ENCODE measurements at regions not wholly inside any gene's neighbourhood (a gene's known extent, or its start where the extent isn't known, plus 50 kb on each side); places are given as distances from the start of the nearest gene placed in this dataset.

DNA sequence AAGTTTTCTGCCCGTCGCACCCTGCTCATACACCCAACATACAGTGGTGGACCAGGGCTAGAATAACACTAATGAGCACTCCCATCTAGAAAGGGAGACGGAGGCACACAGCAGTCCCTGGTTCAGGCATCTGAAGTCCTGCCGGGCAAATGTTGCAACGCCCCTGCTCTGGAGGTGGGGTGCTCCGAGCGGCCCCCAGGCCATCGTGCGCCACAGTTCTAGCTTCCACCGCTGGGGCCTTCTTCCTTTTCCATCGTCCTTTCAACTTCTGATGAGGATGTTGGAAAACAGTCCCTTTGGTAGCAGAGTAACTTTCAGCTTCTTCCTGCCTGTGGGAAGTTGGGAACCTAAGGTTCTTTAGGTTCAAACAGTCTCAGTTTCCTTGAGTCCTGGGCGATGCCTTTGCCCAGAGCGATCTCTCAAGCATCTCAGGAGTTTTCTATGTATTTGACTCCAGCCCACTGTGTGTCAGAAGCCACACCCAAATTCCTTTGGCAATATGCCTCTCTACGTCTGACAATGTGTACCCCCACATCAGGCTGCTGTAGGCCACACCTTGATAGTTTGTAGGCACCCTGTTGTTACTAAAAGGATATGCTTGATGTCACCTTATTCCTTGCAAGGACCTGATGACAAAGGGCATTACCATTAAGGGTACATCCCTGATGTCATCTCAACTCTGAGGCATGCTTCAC lies 258.8 kb downstream of the GLI2 start:
- TF ChIP-seq FOXP2 (optimal IDR thresholded peaks at IDR 0.05; ENCODE audit: borderline replicate concordance, extremely low read depth, extremely low read length, insufficient read depth), result no peak
- no peak for TF ChIP-seq POLR2AphosphoS5 (IDR thresholded peaks at IDR 0.05; ENCODE audit: low read depth, low read length)
- TF ChIP-seq TAF1 (IDR thresholded peaks at IDR 0.05; ENCODE audit: borderline replicate concordance, insufficient read depth, low read length), result no peak
- TF ChIP-seq, protein P1, sequence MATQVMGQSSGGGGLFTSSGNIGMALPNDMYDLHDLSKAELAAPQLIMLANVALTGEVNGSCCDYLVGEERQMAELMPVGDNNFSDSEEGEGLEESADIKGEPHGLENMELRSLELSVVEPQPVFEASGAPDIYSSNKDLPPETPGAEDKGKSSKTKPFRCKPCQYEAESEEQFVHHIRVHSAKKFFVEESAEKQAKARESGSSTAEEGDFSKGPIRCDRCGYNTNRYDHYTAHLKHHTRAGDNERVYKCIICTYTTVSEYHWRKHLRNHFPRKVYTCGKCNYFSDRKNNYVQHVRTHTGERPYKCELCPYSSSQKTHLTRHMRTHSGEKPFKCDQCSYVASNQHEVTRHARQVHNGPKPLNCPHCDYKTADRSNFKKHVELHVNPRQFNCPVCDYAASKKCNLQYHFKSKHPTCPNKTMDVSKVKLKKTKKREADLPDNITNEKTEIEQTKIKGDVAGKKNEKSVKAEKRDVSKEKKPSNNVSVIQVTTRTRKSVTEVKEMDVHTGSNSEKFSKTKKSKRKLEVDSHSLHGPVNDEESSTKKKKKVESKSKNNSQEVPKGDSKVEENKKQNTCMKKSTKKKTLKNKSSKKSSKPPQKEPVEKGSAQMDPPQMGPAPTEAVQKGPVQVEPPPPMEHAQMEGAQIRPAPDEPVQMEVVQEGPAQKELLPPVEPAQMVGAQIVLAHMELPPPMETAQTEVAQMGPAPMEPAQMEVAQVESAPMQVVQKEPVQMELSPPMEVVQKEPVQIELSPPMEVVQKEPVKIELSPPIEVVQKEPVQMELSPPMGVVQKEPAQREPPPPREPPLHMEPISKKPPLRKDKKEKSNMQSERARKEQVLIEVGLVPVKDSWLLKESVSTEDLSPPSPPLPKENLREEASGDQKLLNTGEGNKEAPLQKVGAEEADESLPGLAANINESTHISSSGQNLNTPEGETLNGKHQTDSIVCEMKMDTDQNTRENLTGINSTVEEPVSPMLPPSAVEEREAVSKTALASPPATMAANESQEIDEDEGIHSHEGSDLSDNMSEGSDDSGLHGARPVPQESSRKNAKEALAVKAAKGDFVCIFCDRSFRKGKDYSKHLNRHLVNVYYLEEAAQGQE (IDR thresholded peaks at IDR 0.05; ENCODE audit: insufficient read depth in 1 of 2, low read depth in 2 of 2, low read length in 2 of 2), result no peak
- TF ChIP-seq SIN3A (IDR thresholded peaks at IDR 0.05; ENCODE audit: borderline replicate concordance, insufficient read depth, low read length), result no peak
